Glomerular visceral epithelial cell (primary cell): ENCODE measurements at regions not wholly inside any gene's neighbourhood (a gene's known extent, or its start where the extent isn't known, plus 50 kb on each side); places are given as distances from the start of the nearest gene placed in this dataset.
"Not testable (repeated sequence)": the region's sequence is repeated elsewhere in the genome, so short reads cannot be mapped to it uniquely, and the experiment has no call there.

ENCODE experiments used
- DNase-seq: peaks from one replicate; pipeline ENCODE4 v3.0.0-alpha.2; 2016; ENCODE audit errors: extremely low spot score

DNA sequence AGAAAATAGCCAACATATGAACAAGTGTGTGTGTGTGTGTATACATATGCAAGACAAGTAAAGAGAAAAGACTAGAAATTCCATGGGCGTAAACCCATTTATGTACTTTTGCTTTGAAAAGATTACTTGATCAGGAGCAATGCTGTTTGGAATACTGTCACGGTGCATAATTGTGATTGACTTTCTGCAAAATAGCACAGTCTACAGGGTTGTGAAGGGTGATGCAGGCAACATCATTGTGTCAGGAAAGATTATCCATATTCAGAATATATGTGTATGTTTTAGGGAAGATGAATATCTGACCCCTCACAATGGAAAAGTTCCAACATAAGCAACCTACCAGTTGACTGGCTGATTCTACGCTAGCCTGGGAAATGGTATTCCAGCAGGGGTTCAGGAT lies 307.7 kb downstream of the JRKL start:
- DNase-seq, result no peak

DNA sequence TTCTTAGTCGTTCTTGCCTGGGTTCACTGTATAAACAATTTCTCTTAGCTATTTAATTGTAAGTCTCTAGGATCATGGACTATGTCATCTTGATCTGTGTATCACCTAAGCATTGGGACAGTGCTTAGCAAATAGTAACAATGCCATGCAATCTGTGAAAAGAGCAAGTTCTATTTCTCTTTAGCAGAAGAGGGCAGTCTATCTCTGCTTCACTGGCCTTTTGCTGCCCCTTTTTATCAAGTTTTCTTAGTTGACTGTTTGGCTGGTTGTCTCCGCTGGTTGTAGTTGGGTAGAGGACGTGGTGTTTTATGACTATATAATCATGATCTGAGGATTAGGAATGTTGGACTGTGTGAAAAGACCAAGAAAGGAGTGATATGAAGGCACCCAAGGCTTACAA lies 315.0 kb downstream of the JRKL start:
- no peak for DNase-seq

DNA sequence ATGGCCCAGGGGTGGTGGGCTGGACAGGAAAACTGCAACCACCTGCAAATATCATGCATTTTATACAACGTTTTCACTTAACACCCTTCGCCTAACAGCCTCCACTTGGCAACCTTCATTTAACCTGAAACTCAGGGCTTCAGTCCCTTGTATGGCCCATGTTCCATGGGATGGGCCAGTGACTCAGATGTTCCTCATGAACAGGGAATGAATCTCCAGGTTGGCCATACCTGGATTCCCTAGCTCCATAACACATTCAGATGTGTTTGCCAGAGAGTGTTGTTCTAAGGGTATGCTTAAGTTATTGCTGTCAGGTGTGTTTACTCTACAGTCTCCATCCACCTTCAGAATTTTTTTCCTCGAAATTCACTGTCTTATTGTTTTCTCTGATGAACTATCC lies 316.9 kb downstream of the JRKL start:
- no peak for DNase-seq

DNA sequence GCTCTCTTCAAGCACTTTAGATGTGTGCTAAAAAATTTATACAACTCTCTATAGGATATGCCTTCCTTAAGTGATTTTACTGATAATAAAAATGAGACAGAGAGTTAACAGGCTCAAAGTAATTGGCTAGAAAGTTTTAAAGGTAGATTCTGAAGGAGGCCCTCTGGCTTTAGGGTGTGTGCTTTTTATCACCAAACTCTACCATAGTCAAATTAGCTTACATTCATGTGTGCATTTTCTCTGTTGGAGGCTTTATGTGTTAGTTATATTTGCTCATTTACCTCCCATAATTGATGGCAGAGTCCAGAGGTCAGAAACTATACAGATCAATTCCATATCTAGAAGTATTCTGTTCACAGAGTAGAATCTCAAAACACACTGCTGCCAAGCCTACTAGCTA lies 317.5 kb downstream of the JRKL start:
- DNase-seq, result no peak

DNA sequence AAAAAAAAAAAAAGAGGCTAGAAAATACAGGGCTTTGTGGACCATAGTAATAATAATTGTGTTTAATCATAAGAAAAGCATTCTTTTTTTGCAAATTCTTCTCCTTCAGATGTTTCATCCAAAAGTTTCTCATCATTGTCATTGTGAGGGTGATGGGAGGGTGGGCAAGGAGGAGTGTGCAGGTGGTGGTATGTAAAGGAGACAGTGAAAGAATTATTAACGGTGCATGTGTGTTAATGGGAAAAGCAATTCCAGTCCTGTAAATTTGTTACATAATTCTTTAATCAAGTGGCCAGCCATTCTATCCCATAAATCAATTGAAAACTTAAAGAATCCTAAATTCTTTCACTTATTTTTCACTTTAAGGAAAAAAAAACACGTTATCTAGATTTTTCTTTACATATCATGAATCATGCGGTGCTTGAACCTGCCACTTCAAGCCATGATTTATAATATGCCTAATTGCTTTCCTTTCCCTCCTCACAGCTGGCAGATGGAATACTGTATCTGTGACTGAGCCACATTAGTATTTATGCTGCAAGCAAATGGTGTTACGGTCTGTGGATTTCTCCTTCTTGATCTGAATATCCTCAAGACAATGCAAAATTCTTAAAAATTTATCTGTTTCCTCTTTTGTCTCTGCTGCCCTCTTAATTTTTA lies 318.5 kb downstream of the JRKL start:
- DNase-seq, result no peak

DNA sequence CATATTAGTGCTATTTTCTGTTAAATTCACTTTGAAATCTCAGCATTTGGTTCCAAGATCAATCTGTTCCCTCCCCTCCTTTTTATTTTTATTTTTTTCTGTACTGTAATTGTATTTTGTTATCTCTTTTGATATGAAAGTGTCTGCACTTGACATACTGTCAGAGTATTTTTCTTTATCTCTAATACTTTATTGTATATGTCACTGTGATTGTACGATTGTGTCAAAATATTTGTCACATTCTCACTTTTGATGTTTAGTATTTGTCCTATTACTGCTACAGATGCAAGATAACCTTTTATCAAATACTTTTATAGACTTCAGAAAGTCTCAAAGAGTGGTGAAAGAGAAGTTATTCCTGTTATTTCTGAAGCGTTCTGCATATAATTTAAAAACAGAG lies 323.5 kb downstream of the JRKL start:
- DNase-seq, result no peak

DNA sequence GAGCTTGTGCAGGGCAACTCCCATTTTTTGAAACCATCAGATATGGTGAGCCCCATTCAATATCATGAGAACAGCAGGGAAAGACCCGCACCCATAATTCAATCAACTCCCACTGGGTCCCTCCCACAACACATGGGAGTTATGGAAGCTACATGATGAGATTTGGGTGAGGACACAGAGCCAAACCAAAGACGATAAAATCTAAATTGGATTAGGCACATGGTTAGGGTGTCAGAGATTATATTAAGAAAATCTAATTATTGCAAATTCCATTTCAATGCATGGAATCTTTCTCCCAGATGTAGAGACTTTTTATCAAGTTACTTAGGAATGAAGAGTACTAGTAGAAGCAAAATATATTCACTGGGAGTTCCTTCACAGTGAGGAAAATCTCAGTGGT lies 324.9 kb downstream of the JRKL start:
- no peak for DNase-seq

DNA sequence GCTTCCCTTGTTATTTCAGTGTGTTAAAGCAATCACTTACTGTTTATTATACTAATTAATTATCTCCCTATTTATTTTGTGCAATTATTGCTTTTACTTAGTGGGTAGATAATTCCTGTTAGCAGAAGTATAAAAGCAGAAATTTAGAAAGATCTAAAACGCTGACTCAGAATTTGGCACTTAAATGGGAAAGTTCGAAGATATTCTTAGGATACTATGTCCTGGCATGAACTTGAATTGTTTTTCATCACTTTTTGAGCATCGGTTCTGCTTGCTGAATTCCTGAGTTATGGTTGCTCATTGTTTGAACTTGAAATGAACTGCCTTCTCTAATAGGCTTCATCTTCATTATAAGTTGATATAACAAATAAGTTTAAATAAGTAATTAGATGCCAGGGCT lies 325.4 kb downstream of the JRKL start:
- no peak for DNase-seq

DNA sequence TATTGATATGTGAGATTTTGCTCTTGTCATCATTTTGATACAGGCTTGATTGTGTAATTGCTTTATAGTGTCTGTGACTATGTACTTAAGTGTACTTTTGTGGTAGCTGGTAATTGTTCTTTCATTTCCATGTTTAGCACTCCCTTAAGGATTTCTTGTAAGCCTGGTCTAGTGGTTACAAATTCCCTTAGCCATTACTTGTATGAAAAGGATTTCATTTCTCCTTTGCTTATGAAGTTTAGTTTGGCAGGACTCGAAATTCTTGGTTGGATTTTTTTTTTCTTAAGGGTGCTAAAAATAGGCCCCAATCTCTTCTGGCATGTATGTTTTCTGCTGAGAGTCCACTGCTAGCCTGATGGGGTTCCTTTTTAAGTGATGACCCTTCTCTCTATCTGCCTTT lies 346.8 kb downstream of the JRKL start:
- no peak for DNase-seq

DNA sequence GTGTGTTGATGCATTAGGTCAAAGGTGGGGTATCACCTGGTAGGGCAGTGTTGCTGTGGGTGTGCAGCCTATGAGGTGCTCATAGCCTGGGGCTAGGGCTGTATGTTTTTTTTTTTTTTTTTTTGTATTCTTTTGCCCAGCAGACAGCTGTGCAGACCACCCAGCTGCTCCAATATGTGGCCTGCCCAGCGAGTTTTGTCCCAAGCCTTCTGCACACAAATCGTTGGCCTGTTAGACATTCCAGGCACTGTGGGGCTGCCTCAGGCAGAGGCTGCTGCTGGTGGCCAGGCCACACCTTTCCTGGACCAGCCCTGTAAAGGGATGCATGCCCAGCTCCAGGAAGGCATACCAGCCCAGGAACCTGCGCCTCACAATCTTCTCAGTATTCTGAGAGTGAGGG lies 348.5 kb downstream of the JRKL start:
- DNase-seq, result no peak

DNA sequence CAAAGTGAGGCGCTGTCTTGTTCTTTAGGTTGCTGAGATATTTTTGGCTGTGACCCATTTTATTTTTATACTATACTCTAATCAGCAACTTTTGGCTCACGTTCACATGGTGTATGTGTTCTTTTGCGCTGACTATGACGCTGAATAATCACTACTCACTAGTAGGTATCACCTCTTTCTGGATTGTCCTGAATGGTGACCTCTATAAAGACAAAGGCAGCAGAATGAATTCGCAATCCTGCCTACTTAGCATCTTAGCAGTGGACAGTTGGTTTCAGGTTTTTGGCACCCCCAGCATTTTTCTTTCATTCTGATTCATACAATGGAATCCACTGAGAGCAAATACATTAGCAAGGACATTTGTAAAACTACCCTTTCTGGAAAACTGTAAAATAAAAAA lies 351.3 kb downstream of the JRKL start:
- DNase-seq, result no peak

DNA sequence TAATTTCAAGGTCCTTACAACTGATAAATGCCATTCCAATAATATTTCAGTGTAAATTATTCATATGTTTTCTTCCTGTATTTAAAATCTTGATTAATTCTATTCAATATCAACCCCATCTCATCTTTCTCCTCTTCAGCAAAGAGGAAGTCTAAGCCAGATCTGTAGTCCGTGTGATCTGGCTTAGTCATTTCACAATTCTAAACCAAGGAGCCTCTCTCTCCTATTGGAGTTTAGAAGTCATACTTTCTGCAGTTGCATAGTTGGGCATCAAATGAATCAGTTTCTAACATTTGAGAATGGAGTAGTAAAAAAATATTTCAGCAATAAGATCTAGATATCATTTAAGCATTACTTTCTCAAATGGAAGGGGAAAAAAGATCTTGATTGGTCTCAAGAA lies 354.9 kb downstream of the JRKL start:
- no peak for DNase-seq

DNA sequence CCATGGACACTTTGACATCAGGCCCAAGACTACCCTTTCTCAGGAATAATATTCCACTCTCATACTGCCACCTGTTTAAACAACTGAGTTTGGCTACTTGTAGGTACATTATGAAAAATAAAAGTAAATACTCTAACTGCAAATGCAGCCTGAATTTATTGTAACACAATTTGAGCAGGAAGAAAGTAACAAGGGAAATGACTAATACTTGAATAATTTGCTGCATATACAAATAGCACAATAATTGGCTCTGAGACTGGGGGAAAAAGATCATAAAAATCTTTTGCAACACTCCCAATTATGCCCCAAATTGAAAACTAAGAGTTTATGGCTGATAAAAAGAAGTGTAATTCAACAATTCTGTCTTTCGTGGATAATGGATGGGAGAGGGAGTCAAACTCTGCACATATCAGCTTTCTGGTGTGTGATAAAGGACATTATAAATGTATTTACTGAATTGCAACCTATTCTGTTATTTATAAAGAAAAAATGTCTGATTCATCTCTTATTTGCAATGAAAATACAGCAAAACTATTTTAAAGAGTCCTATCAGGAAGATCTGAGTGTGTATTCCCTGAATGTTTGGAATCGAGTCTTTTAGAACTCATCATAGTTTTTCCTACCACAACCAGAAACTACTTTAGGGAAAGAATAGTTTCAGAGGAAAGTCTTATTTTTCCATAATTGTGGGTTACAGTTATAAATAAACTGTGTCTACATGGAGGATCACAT lies 359.0 kb downstream of the JRKL start:
- DNase-seq, result no peak

DNA sequence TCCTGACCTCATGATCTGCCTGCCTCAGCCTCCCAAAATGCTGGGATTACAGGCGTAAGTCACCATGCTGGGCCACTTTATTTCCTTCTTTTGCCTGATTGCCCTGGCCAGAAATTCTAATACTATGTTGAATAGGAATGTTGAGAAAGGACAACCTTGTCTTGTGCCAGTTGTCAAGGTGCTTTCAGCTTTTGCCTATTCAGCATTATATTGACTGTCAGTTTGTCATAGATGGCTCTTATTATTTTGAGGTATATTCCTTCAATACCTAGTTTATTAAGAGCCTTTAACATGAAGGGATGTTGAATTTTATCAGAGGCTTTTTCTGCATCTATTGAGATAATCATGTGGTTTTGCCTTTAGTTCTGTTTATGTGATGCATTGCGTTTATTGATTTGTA lies 362.0 kb downstream of the JRKL start:
- not testable (repeated sequence) for DNase-seq

DNA sequence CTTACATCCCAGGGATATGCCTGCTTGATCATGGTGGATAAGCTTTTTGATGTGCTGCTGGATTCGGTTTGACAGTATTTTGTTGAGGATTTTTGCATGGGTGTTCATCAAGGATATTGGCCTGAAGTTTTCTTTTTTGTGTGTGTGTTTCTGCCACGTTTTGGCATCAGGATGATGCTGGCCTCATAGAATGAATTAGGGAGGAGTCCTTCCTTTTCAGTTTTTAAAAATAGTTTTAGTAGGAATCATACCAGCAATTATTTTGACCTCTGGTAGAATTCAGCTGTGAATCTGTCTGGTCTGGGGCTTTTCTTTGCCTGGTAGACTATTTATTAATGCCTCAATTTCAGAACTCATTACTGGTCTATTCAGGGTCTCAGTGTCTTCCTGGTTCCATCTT lies 362.4 kb downstream of the JRKL start:
- DNase-seq, result no peak

DNA sequence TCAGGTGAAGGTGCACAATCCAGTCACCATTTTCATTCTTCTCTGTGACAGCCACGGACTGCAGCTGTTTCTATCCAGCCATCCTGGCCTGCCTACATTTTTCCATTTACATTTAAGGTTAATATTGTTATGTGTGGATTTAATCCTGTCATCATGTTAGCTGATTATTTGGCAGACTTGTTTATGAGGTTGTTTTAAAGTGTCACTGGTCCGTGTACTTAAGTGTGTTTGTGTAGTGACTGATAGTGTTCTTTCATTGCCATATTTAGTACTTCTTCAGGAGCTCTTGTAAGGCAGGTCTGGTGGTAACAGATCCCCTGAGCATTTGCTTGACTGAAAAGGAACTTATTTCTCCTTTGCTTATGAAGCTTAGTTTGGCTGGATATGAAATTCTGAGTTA lies 364.2 kb downstream of the JRKL start:
- DNase-seq, result no peak

DNA sequence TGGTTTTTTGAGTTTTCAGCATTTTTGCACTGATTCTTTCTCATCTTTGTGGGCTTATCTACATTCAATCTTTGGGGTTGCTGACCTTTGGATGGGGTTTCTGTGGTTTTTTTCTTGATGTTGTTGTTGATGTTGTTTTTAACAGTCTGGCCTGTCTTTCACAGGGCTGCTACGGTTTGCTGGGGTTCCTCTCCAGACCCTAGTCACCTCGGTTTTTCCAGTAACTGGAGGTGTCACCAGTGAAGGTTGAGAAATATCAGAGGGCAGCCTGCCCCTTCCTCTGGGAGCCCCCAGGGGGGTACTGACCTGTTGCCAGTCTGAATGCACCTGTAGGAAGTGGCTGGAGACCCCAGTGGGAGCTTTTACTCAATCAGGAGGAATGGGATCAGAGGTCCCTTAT lies 365.4 kb downstream of the JRKL start:
- DNase-seq, result no peak

DNA sequence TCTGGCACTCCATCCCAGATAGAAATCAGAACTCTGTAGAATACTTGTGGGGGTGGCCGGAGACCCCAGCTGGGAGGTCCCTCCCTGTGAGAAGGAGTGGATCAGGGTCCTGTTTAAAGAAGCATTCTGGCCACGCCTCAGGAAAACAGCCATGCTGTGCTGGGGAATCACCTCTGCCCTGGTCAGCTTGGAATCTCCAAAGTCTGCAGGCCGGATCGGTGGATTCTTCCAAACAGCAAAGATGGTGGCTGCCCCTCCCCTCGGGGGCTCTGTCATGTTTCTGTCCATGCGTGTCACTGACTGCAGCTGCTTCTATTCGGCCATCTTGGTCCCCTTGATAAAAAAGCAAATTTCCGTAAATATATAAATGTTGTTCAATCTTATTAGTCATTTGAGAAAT lies 365.9 kb downstream of the JRKL start:
- DNase-seq, result no peak

DNA sequence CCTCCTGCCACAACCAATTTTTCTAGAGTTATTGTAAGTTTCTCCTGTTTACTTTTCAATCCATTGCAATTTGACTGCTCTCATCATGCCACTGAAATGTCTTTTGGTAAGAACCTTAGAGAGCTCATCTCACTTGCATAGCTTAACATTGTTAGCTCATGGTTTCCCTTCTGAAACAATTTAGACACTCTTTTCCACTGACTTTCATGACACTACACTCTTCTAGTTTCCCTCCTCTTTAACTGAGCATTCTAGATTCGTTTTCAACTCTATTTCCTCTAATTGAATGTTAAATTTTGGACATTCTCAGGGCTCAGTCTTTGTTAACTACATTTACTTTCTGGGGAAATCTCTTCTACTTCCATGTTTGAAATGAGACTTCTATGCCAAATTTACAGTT lies 369.1 kb downstream of the JRKL start:
- DNase-seq, result no peak

DNA sequence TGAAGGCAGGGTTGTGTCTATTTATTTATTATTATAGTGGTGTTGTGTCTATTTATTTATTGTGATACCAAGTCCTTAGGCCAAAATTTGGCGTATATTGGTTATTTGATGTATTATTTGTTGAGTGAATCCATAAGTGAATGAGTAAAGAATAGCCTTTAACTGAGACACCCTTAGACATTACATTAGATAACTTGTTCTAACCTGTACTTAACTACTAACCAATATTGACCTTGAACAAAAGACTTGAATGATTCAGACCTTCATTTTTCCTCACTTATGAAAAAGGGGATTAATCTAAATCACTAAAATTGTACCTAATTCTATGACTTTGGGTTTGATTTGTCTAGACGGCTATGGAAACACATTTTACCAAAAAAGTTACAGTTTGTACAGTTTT lies 370.5 kb downstream of the JRKL start:
- no peak for DNase-seq

DNA sequence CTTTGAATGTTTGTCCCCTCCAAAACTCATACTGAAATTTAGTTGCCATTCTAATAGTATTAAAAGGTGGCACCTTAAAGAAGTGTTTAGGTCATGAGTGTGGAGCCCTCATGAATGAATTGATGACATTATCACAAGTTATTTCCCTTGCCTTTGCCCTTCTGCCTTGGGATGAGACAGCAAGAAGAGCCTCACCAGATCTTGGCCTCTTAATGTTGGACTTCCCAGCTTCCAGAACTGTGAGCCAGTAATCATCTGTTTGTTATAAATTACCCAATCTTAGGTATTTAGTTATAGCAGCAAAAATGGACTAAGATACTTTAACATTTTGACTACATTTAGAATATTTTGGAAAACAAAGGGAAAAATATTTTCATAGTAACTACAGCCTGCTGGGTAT lies 371.0 kb downstream of the JRKL start:
- DNase-seq, result no peak

DNA sequence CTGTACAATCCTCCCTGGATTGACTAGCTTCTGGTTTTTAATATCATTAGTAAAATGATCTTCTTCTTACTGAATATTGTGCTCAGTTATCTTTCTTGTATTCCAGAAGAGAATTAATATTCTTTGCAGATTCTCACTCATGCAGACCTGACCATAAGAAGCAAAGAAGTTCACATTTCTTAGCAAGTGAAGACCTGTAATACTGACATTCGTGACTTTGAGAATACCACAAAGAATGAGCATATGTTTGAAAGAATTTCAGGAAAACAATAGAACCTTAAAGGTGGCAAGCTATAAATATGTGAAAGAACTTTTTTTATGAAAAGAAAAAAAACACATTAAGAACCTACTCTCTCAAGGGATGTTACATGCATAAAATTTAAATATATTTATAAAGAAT lies 371.6 kb downstream of the JRKL start:
- no peak for DNase-seq

DNA sequence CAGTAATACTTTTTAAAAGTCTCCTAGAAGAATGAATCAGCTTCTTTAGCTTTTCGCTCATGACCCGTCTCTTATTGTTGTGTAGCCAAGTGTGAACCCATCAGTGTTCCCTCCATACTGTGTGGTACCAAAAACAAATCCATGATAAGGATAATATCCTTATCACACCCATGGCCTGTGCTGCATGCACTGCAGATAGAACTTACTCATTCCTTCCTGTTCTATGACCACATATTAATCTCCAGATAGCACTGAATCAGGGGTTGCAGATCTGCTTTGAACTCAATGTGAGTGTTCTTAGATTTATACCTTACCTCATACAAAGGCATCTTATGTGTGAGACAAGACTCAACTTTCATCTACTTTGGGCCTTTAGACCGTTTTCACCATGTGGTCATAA lies 373.4 kb downstream of the JRKL start:
- DNase-seq, result no peak

DNA sequence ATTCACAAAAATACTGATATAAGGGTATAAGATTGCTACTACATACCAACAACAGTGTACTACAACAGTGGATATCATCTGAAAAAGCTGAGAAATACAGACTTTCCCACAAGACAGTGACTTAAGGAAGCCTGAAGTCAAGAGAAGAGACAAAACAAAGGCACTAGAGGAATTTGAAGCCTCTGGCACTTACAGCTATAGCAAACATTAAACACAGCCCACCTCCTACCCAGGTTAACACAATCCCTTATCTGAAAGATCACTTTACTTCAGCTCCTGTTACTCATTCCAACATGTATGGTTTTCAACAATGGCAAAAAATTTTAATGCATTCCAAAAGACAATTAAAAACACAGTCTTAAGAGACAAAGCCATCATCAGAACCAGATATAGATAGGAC lies 388.5 kb downstream of the JRKL start:
- no peak for DNase-seq
